HepG2 (cell line): ENCODE measurements at regions not wholly inside any gene's neighbourhood (a gene's known extent, or its start where the extent isn't known, plus 50 kb on each side); places are given as distances from the start of the nearest gene placed in this dataset.

ENCODE experiments used
- JUND ChIP-seq: sonication (generic); formaldehyde crosslinking; IDR thresholded peaks from 2 replicates; pipeline ENCODE4 v1.8.0; 2022; ENCODE audit warnings: mild to moderate bottlenecking, missing genetic modification reagents
- PCBP2 ChIP-seq: fragments of 200-400 bp; formaldehyde crosslinking; optimal IDR thresholded peaks from 2 replicates; pipeline ENCODE3; 2018; ENCODE audit warnings: low read length, low read depth; ENCODE audit not compliant: poor library complexity, severe bottlenecking
- ZFX ChIP-seq: sonication (generic); formaldehyde crosslinking; IDR thresholded peaks from 2 replicates; pipeline ENCODE4 v1.4.0; 2020; ENCODE audit warnings: mild to moderate bottlenecking, low read depth, missing genetic modification reagents, moderate library complexity
- ZNF331 ChIP-seq: sonication (generic); formaldehyde crosslinking; IDR thresholded peaks from 2 replicates; pipeline ENCODE4 v1.4.0; 2020; ENCODE audit warnings: missing genetic modification reagents
- TF ChIP-seq, protein P1 (sequence below): sonication (generic); formaldehyde crosslinking; IDR thresholded peaks from 2 replicates; pipeline ENCODE4 v1.5.0; 2020; ENCODE audit warnings: mild to moderate bottlenecking, missing genetic modification reagents, moderate library complexity
- TF ChIP-seq, protein P2 (sequence below): sonication (generic); formaldehyde crosslinking; IDR thresholded peaks from 2 replicates; pipeline ENCODE4 v1.4.0; 2020; ENCODE audit warnings: mild to moderate bottlenecking, low read depth, missing genetic modification reagents
- TF ChIP-seq, protein P3 (sequence below): IDR thresholded peaks from 2 replicates; pipeline ENCODE4 v1.6.1; 2016; ENCODE audit warnings: missing genetic modification reagents, missing compliant biosample characterization

DNA sequence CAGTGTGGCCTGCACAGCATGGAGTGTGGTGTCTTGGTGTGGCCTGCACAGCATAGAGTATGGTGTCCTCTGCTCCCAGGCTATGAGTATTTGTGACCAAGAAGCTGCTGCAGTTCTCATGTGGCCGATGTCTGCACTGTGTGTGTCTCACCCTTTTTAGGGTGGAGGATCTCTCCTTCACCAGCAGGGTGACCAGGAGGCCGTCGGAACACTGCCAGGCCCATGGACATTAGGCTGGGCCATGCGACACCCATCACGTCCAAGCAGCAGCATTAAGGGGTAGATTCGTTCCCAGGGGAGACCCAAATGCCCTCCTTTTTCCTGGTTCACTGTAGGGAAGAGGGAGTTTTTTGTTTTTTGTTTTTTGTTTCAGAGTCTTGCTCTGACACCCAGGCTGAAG lies 115.3 kb upstream of the SPIN1 start:
- TF ChIP-seq JUND (CRISPR knock-in tag) (no peak), ZFX (CRISPR knock-in tag) (no peak), PCBP2 (no peak), ZNF331 (CRISPR knock-in tag) (no peak)
- TF ChIP-seq, protein P1, sequence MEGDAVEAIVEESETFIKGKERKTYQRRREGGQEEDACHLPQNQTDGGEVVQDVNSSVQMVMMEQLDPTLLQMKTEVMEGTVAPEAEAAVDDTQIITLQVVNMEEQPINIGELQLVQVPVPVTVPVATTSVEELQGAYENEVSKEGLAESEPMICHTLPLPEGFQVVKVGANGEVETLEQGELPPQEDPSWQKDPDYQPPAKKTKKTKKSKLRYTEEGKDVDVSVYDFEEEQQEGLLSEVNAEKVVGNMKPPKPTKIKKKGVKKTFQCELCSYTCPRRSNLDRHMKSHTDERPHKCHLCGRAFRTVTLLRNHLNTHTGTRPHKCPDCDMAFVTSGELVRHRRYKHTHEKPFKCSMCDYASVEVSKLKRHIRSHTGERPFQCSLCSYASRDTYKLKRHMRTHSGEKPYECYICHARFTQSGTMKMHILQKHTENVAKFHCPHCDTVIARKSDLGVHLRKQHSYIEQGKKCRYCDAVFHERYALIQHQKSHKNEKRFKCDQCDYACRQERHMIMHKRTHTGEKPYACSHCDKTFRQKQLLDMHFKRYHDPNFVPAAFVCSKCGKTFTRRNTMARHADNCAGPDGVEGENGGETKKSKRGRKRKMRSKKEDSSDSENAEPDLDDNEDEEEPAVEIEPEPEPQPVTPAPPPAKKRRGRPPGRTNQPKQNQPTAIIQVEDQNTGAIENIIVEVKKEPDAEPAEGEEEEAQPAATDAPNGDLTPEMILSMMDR (CRISPR knock-in tag), result no peak
- TF ChIP-seq, protein P2, sequence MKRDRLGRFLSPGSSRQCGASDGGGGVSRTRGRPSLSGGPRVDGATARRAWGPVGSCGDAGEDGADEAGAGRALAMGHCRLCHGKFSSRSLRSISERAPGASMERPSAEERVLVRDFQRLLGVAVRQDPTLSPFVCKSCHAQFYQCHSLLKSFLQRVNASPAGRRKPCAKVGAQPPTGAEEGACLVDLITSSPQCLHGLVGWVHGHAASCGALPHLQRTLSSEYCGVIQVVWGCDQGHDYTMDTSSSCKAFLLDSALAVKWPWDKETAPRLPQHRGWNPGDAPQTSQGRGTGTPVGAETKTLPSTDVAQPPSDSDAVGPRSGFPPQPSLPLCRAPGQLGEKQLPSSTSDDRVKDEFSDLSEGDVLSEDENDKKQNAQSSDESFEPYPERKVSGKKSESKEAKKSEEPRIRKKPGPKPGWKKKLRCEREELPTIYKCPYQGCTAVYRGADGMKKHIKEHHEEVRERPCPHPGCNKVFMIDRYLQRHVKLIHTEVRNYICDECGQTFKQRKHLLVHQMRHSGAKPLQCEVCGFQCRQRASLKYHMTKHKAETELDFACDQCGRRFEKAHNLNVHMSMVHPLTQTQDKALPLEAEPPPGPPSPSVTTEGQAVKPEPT (CRISPR knock-in tag), result no peak
- TF ChIP-seq, protein P3, sequence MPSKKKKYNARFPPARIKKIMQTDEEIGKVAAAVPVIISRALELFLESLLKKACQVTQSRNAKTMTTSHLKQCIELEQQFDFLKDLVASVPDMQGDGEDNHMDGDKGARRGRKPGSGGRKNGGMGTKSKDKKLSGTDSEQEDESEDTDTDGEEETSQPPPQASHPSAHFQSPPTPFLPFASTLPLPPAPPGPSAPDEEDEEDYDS (CRISPR knock-in tag), result no peak
